ENCODE measurements at regions not wholly inside any gene's neighbourhood (a gene's known extent, or its start where the extent isn't known, plus 50 kb on each side); places are given as distances from the start of the nearest gene placed in this dataset.

DNA sequence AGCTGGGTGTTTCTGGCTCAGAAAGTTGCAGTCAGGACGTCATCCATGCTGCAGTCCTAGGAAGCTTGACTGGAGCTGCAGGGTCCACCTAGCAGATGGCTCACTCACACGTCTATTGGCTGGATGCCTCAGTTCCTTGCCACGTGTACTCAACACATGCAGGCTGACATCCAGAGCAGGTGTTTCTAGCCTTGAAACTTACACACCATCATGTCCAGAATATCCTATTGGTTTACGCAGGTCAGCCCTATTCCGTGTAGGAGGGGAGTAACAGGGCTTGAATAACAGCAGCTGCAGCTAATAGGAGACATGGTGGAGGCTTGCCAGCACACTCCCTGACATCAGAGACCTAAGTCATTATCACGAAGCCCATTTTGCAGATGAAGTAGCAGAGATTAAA is 473.5 kb downstream of the ACTL7B start:
- Histone ChIP-seq H3K4me3 (no peak overlapping the region), H3K27me3 (no peaks in the 10 kb centered on the region), H3K27ac (no peak overlapping the region), H3K9me3 (no peaks in the 10 kb centered on the region), H3K4me1 (no peaks in the 10 kb centered on the region), H3K36me3 (no peaks in the 10 kb centered on the region)
- TF ChIP-seq, protein P1, sequence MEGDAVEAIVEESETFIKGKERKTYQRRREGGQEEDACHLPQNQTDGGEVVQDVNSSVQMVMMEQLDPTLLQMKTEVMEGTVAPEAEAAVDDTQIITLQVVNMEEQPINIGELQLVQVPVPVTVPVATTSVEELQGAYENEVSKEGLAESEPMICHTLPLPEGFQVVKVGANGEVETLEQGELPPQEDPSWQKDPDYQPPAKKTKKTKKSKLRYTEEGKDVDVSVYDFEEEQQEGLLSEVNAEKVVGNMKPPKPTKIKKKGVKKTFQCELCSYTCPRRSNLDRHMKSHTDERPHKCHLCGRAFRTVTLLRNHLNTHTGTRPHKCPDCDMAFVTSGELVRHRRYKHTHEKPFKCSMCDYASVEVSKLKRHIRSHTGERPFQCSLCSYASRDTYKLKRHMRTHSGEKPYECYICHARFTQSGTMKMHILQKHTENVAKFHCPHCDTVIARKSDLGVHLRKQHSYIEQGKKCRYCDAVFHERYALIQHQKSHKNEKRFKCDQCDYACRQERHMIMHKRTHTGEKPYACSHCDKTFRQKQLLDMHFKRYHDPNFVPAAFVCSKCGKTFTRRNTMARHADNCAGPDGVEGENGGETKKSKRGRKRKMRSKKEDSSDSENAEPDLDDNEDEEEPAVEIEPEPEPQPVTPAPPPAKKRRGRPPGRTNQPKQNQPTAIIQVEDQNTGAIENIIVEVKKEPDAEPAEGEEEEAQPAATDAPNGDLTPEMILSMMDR (IDR thresholded peaks at IDR 0.05), result no peak
- no peak for TF ChIP-seq POLR2A (IDR thresholded peaks at IDR 0.05)
- DNase-seq (no peak), ATAC-seq (no peak)
- intact Hi-C loops (cut with DNase I), result no loop called here
- 68% methylated on average over 6 of the region's 6 CpGs for WGBS (ENCODE audit: insufficient coverage, low coverage, low lambda C conversion rate, missing lambda C conversion rate)

DNA sequence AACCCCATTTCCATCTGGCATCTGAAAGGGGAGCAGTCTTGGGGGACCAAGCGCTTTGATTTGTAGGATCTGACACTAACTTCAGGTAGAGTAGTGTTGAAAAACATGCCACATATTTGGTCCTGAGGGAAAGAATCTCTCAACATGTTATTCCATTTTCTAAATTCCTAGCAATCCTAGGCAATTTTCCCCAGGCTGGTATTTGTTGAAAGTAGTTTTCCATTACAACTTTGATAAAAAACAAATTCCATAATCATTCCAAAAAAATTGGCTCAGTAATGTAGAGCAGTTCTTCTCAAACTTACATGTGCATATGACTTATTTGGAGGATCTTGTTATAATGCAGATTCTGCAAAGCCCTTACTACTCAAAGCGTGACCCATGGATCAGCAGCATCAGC is 477.9 kb downstream of the ACTL7B start:
- TF ChIP-seq POLR2A (IDR thresholded peaks at IDR 0.05), result no peak
- TF ChIP-seq, protein P1 (IDR thresholded peaks at IDR 0.05), result no peak
- 75% methylated on average over 2 of the region's 2 CpGs for WGBS (ENCODE audit: insufficient coverage, low coverage, low lambda C conversion rate, missing lambda C conversion rate)
- H3K4me3 ChIP-seq, result no peak overlapping the region

DNA sequence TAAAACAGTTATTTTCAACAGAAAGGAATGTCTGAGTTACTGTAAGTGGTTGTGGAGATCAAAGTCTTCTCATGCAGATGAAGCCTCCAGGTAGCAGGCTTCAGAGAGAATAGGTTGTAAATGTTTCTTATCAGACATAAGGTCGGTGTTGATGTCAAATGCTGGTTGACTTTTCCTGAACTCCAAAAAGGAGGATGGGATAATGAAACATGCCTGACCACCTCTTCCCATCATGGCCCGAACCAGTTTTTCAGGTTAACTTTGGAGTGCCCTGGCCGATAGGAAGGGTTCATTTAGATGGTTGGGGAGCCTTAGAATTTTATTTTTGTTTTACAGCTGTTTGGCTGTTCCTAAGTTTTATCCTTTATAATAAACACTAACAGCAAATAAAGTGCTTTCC is 478.4 kb downstream of the ACTL7B start:
- Histone ChIP-seq H3K4me1 (no peaks in the 10 kb centered on the region), H3K9me3 (no peaks in the 10 kb centered on the region), H3K4me3 (no peak overlapping the region), H3K27ac (no peak overlapping the region), H3K27me3 (no peaks in the 10 kb centered on the region), H3K36me3 (no peaks in the 10 kb centered on the region)
- intact Hi-C loops (cut with DNase I), result no loop called here
- DNase-seq, result no peak
- 63% methylated on average over 3 of the region's 3 CpGs for WGBS (ENCODE audit: insufficient coverage, low coverage, low lambda C conversion rate, missing lambda C conversion rate)
- TF ChIP-seq, protein P1 (IDR thresholded peaks at IDR 0.05), result no peak
- no peak for TF ChIP-seq POLR2A (IDR thresholded peaks at IDR 0.05)
- no peak for ATAC-seq

More for the DNA sequence above, 477.9 kb downstream of the ACTL7B start:
- Histone ChIP-seq H3K9me3 (no peaks in the 10 kb centered on the region), H3K27me3 (no peaks in the 10 kb centered on the region), H3K4me1 (no peaks in the 10 kb centered on the region), H3K36me3 (no peaks in the 10 kb centered on the region), H3K27ac (no peak overlapping the region)
- intact Hi-C loops (cut with DNase I), result no loop called here
- no peak for DNase-seq
- ATAC-seq, result no peak

- no peak for ATAC-seq
Observed at GRCh38 chr9:108376140-108376539, 479.6 kb downstream of the ACTL7B start.

GRCh38 chr9:108374626-108375025 is 481.2 kb downstream of the ACTL7B start:
- H3K27ac ChIP-seq, result no peak overlapping the region
- ATAC-seq, result no peak
- H3K4me3 ChIP-seq, result no peak overlapping the region
- H3K36me3 ChIP-seq, result no peaks in the 10 kb centered on the region
- intact Hi-C loops (cut with DNase I), result no loop called here
- H3K9me3 ChIP-seq, result no peaks in the 10 kb centered on the region
- no peak for TF ChIP-seq POLR2A (IDR thresholded peaks at IDR 0.05)
- TF ChIP-seq, protein P1 (IDR thresholded peaks at IDR 0.05), result no peak
- DNase-seq, result no peak
- H3K27me3 ChIP-seq, result no peaks in the 10 kb centered on the region
- H3K4me1 ChIP-seq, result no peaks in the 10 kb centered on the region

More at GRCh38 chr9:108376140-108376539, 479.6 kb downstream of the ACTL7B start:
- Histone ChIP-seq H3K27me3 (no peaks in the 10 kb centered on the region), H3K36me3 (no peaks in the 10 kb centered on the region), H3K9me3 (no peaks in the 10 kb centered on the region), H3K27ac (no peak overlapping the region), H3K4me1 (no peaks in the 10 kb centered on the region), H3K4me3 (no peak overlapping the region)
- no peak for DNase-seq
- intact Hi-C loops (cut with DNase I), result no loop called here
- TF ChIP-seq, protein P1 (IDR thresholded peaks at IDR 0.05), result no peak
- no peak for TF ChIP-seq POLR2A (IDR thresholded peaks at IDR 0.05)

Data from right lobe of liver (tissue), 6 donors.